ENCODE measurements at regions not wholly inside any gene's neighbourhood (a gene's known extent, or its start where the extent isn't known, plus 50 kb on each side); places are given as distances from the start of the nearest gene placed in this dataset.

- ATAC-seq (peak; percentile 70), DNase-seq (ENCODE audit: low read depth, low spot score) (no peak), FAIRE-seq (no peak)
- BruUV-seq (replicated peaks): no TSS peak
- no peaks in the 10 kb centered on the region for H3K36me3 ChIP-seq (ENCODE audit: control insufficient read depth in 2 of 2, insufficient read depth in 2 of 2, low read length in 1 of 2)
- ChIA-PET POLR2A (interaction anchor here (0.7 to 1.2 kb wide), 3 partner anchors 12 to 308 kb away, joined by 4 to 6 read pairs (median 4); no protein-coding TSS in a partner anchor), SMC1A (ENCODE audit: uncharacterized antibody, unreplicated experiment) (interaction anchor here (0.6 to 4.7 kb wide), 22 partner anchors 9 to 1566 kb away, joined by 3 to 28 read pairs (median 4); no protein-coding TSS in a partner anchor), CTCF (interaction anchor here (0.6 to 3.8 kb wide), 43 partner anchors 7 to 1270 kb away, joined by 3 to 31 read pairs (median 4); no protein-coding TSS in a partner anchor), RAD21 (ENCODE audit: unreplicated experiment) (interaction anchor here (0.6 to 4.7 kb wide), 9 partner anchors 13 to 1033 kb away, joined by 3 to 32 read pairs (median 4); no protein-coding TSS in a partner anchor)
- TF ChIP-seq, protein P1, sequence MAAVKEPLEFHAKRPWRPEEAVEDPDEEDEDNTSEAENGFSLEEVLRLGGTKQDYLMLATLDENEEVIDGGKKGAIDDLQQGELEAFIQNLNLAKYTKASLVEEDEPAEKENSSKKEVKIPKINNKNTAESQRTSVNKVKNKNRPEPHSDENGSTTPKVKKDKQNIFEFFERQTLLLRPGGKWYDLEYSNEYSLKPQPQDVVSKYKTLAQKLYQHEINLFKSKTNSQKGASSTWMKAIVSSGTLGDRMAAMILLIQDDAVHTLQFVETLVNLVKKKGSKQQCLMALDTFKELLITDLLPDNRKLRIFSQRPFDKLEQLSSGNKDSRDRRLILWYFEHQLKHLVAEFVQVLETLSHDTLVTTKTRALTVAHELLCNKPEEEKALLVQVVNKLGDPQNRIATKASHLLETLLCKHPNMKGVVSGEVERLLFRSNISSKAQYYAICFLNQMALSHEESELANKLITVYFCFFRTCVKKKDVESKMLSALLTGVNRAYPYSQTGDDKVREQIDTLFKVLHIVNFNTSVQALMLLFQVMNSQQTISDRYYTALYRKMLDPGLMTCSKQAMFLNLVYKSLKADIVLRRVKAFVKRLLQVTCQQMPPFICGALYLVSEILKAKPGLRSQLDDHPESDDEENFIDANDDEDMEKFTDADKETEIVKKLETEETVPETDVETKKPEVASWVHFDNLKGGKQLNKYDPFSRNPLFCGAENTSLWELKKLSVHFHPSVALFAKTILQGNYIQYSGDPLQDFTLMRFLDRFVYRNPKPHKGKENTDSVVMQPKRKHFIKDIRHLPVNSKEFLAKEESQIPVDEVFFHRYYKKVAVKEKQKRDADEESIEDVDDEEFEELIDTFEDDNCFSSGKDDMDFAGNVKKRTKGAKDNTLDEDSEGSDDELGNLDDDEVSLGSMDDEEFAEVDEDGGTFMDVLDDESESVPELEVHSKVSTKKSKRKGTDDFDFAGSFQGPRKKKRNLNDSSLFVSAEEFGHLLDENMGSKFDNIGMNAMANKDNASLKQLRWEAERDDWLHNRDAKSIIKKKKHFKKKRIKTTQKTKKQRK (IDR thresholded peaks at IDR 0.05; ENCODE audit: low read depth, low read length): no peak
- TF ChIP-seq RAD21 (IDR thresholded peaks at IDR 0.05; ENCODE audit: insufficient read depth, low read depth, low read length) (peak; percentile 66), NR2F1 (conservative IDR thresholded peaks at IDR 0.05) (peak; percentile 64), EED (IDR thresholded peaks at IDR 0.05; ENCODE audit: low read depth) (no peak), CHD1 (IDR thresholded peaks at IDR 0.05; ENCODE audit: low read depth, low read length) (no peak), RAD51 (IDR thresholded peaks at IDR 0.05) (peak; percentile 50; the same call in 1 of the 2 replicates), SMC3 (IDR thresholded peaks at IDR 0.05; ENCODE audit: borderline replicate concordance, low read length) (peak; percentile 59; the same call in 1 of the 2 replicates)
- TF ChIP-seq, protein P2, sequence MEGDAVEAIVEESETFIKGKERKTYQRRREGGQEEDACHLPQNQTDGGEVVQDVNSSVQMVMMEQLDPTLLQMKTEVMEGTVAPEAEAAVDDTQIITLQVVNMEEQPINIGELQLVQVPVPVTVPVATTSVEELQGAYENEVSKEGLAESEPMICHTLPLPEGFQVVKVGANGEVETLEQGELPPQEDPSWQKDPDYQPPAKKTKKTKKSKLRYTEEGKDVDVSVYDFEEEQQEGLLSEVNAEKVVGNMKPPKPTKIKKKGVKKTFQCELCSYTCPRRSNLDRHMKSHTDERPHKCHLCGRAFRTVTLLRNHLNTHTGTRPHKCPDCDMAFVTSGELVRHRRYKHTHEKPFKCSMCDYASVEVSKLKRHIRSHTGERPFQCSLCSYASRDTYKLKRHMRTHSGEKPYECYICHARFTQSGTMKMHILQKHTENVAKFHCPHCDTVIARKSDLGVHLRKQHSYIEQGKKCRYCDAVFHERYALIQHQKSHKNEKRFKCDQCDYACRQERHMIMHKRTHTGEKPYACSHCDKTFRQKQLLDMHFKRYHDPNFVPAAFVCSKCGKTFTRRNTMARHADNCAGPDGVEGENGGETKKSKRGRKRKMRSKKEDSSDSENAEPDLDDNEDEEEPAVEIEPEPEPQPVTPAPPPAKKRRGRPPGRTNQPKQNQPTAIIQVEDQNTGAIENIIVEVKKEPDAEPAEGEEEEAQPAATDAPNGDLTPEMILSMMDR (IDR thresholded peaks at IDR 0.05 in 2 of 3, conservative IDR thresholded peaks at IDR 0.05 in 1 of 3; ENCODE audit: control insufficient read depth in 2 of 3, extremely low read depth in 1 of 3, insufficient read depth in 1 of 3, low read depth in 3 of 3, low read length in 3 of 3): peak; percentile 45 to 64 (median 52)
- no peak overlapping the region for H3K4me3 ChIP-seq
- intact Hi-C loops (cut with micrococcal nuclease; ENCODE audit: unreplicated experiment): loop anchor here (5.0 to 10.0 kb wide), 3 partner anchors 407 to 1030 kb away; no protein-coding TSS in a partner anchor
- H3K27ac ChIP-seq (ENCODE audit: control insufficient read depth, insufficient read depth): no peak overlapping the region
- in situ Hi-C loops (cut with MboI): loop anchor here (10.0 kb wide), 2 partner anchors 410 to 1040 kb away; no protein-coding TSS in a partner anchor
- WGBS (ENCODE audit: insufficient coverage, insufficient replicate concordance, low lambda C conversion rate, missing lambda C conversion rate): 4% methylated on average over 11 of the region's 11 CpGs
- H4K20me1 ChIP-seq (ENCODE audit: control insufficient read depth, insufficient read depth): no peaks in the 10 kb centered on the region
- no peaks in the 10 kb centered on the region for H3K27me3 ChIP-seq (replicated peaks in 1 of 2; ENCODE audit: control insufficient read depth in 2 of 2, insufficient read depth in 2 of 2, low read length in 1 of 2)
- H3K9ac ChIP-seq (ENCODE audit: control insufficient read depth, insufficient read depth, low read length): no peak overlapping the region
- no peak overlapping the region for H2AFZ ChIP-seq (ENCODE audit: control insufficient read depth, low read depth, low read length)
- H3K4me1 ChIP-seq (ENCODE audit: control insufficient read depth, insufficient read depth, low read length): no peaks in the 10 kb centered on the region
- H3K79me2 ChIP-seq (ENCODE audit: control insufficient read depth, insufficient read depth, low read length): no peaks in the 10 kb centered on the region
- no peak overlapping the region for H3K4me2 ChIP-seq (ENCODE audit: control insufficient read depth, insufficient read depth)
- H3K9me3 ChIP-seq (replicated peaks; ENCODE audit: control insufficient read depth, insufficient read depth, low read length): no peaks in the 10 kb centered on the region; the same call in 2 of the 3 replicates
These were observed 187.5 kb downstream of the QDPR start for GRCh38 chr4:17324386-17324830.
